HAP-1 (cell line): ENCODE measurements at regions not wholly inside any gene's neighbourhood (a gene's known extent, or its start where the extent isn't known, plus 50 kb on each side); places are given as distances from the start of the nearest gene placed in this dataset.
"Not testable (repeated sequence)": the region's sequence is repeated elsewhere in the genome, so short reads cannot be mapped to it uniquely, and the experiment has no call there.

ENCODE experiments used
- DNase-seq, 2 experiments: peaks; one replicate each; pipeline ENCODE4 v3.0.0-alpha.2; 2016 to 2020; ENCODE audit warnings: low spot score in 2 of 2
- H3K27me3 ChIP-seq: fragments of 250-450 bp; sonication (Bioruptor Pico); 2 replicates; pipeline ENCODE4 v1.5.1; 2020; ENCODE audit warnings: low read depth, mild to moderate bottlenecking, moderate library complexity
- H3K36me3 ChIP-seq: fragments of 250-450 bp; sonication (Bioruptor Pico); replicated peaks from 2 replicates; pipeline ENCODE4 v1.5.1; 2020; ENCODE audit warnings: mild to moderate bottlenecking
- H3K4me1 ChIP-seq: fragments of 250-450 bp; sonication (Bioruptor Pico); 2 replicates; pipeline ENCODE4 v1.5.1; 2020; ENCODE audit warnings: mild to moderate bottlenecking
- H3K4me3 ChIP-seq: fragments of 250-450 bp; sonication (Bioruptor Pico); 2 replicates; pipeline ENCODE4 v1.5.1; 2020; ENCODE audit warnings: mild to moderate bottlenecking, moderate library complexity
- H3K9me3 ChIP-seq: fragments of 250-450 bp; sonication (Bioruptor Pico); 2 replicates; pipeline ENCODE4 v1.5.1; 2020; ENCODE audit warnings: mild to moderate bottlenecking, moderate library complexity
- in situ Hi-C: fragments of 300-500 bp; cut with MboI; formaldehyde crosslinking; loops from 3 replicates; pipeline ENCODE4 v1.14.3; 2020; ENCODE audit warnings: low sequenced_read_pairs, inconsistent platforms, mixed read lengths

DNA sequence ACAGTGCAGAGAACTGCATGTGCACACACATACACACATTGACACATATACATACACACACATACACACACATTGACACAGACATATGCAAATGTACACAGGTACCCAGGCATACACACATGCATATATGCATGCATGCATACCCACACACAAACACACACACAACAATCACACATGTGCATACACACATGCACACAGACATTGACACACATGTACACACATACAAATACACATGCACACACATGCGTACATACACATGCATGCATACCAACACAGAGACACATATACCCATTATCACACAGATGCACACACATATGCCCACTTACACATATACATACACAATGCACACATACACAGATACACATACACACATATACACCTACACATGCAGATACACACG is 299.6 kb upstream of the ADCY2 start:
- in situ Hi-C loops = no loop called here
- no peaks in the 10 kb centered on the region for H3K9me3 ChIP-seq
- H3K4me1 ChIP-seq = no peaks in the 10 kb centered on the region
- no peaks in the 10 kb centered on the region for H3K36me3 ChIP-seq
- DNase-seq = no peak
- H3K27me3 ChIP-seq = no peaks in the 10 kb centered on the region
- H3K4me3 ChIP-seq = no peak overlapping the region

DNA sequence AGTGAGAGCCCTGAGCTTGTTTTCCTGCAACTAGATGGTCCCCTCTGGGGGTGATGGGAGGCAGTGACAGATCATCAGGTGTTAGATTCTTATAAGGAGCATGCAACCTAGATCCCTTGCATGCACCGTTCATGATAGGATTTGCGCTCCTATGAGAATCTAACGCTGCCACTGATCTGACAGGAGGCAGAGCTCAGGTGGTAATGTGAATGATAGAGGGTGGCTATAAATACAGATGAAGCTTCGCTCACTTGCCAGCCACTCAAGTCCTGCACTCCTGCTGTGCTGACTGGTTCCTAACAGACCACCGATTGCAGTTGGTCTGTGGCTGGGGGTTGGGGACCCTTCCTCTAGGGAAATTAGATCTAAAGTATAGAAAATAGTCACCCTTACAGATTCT is 290.6 kb upstream of the ADCY2 start:
- Histone ChIP-seq H3K4me3 (no peak overlapping the region), H3K27me3 (no peaks in the 10 kb centered on the region), H3K36me3 (no peaks in the 10 kb centered on the region), H3K4me1 (no peaks in the 10 kb centered on the region), H3K9me3 (no peaks in the 10 kb centered on the region)
- in situ Hi-C loops = no loop called here
- no peak for DNase-seq

DNA sequence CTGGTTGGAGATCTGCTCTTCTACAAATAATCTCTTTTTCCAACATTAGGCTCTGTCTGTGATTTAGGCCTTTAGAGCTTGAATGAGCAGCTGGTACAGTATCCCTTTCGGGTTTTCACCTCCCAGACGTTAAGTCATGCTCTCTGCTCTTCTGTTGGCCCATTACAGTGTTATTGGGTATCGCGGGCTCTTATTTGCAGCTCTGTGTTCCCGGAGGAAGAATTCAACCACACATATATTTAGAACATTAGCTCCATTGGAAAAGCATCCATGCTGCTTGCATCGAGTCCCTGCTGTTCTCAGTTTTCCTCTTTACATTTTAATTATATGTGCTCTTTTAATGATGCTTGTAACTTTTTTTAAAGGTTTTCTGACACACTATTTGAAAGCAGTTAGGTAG is 278.0 kb upstream of the ADCY2 start:
- H3K4me1 ChIP-seq = no peaks in the 10 kb centered on the region
- DNase-seq = no peak
- no peaks in the 10 kb centered on the region for H3K9me3 ChIP-seq
- no peak overlapping the region for H3K4me3 ChIP-seq
- no peaks in the 10 kb centered on the region for H3K27me3 ChIP-seq
- in situ Hi-C loops = no loop called here
- no peaks in the 10 kb centered on the region for H3K36me3 ChIP-seq

DNA sequence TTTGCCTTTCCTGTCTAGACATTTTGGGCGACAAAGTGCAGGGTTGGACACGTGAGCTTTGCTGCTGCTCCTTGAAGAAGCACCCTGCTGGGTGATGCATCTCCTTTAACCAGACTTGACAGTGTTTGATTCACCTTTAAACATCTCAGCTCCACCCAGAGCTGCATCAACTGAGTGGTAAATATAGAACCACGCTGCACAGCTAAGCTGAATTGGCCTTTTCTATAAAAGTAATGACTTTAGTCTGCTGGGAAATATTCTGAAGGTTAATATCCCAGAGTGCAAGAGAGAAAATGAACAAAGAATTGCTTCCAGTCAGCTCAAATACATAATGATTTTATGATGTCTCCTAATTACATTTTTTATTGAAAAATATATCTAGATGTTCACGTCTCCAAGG is 264.3 kb upstream of the ADCY2 start:
- Histone ChIP-seq H3K9me3 (no peaks in the 10 kb centered on the region), H3K36me3 (no peaks in the 10 kb centered on the region), H3K4me3 (no peak overlapping the region), H3K27me3 (no peaks in the 10 kb centered on the region), H3K4me1 (no peaks in the 10 kb centered on the region)
- in situ Hi-C loops = no loop called here
- no peak for DNase-seq

DNA sequence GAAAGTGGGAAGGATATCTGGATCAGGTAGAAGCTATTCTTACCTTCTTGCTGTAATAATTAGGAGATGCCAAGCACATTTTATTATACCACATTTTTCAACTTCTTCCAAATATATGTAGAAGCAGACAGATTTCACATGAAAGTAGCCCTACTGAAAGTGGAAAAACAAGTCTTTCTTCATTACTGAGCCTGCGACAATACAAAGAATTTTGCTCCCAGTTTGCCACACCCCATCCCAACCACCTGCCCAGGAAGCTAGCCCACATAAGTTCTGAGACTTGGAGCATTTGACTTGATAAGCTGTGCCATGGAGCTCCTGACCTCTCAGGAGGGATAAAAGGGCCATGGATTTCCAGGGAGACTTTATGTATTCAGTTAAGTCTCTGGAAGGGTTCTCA is 249.1 kb upstream of the ADCY2 start:
- Histone ChIP-seq H3K36me3 (no peaks in the 10 kb centered on the region), H3K27me3 (no peaks in the 10 kb centered on the region), H3K9me3 (no peaks in the 10 kb centered on the region), H3K4me1 (no peaks in the 10 kb centered on the region), H3K4me3 (no peak overlapping the region)
- in situ Hi-C loops = no loop called here
- DNase-seq = no peak

DNA sequence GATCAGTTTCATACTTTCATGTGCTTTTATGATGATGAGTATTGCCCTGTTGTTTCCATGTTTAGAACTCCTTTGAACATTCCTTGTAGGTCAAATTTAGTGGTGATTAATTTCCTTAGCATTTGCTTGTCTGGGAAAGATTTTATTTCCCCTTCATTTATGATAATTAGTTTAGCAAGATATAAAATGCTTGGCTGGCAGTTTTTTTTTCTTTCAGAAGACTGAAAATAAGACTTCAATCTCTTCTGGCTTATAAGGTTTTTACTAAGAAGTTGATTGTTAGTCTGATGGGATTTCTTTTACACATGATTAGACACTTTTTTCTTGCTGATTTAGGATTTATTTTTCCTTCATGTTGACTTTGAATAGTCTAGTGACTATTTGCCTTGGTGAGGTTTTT is 238.9 kb upstream of the ADCY2 start:
- no peaks in the 10 kb centered on the region for H3K36me3 ChIP-seq
- H3K27me3 ChIP-seq = no peaks in the 10 kb centered on the region
- H3K4me1 ChIP-seq = no peaks in the 10 kb centered on the region
- in situ Hi-C loops = no loop called here
- H3K4me3 ChIP-seq = no peak overlapping the region
- H3K9me3 ChIP-seq = no peaks in the 10 kb centered on the region
- DNase-seq = no peak

DNA sequence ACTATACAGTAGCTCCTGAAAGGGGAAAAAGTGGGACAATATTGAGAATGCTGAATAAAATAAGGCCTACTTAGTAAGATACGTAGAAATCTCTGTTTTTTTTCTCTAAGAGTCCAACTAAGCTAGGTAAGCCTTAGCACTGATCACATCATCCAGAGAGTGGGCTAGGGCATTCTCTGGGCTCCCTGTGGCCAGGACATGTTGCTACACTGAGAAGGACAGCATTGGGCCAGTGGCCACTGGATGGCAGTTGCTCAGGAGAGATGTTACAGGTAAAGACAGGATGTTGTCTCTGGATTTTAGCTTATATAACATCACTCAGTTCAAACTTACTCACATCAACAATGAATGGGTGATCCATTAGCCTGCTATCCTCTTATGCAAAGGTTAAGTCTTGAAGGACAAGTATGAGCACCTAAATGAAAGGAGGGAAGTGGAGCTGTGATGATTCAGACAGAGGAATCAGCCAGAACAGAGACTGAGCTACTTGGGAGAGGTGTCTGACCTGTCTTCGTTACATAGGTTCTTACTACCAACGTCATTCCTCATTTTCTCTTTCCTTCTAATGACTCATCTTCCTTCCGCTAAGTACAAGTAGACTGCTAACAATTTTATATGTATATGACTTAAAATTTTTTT is 226.6 kb upstream of the ADCY2 start:
- DNase-seq = no peak
- H3K9me3 ChIP-seq = no peaks in the 10 kb centered on the region
- H3K27me3 ChIP-seq = no peaks in the 10 kb centered on the region
- H3K4me1 ChIP-seq = no peaks in the 10 kb centered on the region
- in situ Hi-C loops = no loop called here
- H3K4me3 ChIP-seq = no peak overlapping the region
- H3K36me3 ChIP-seq = no peaks in the 10 kb centered on the region

DNA sequence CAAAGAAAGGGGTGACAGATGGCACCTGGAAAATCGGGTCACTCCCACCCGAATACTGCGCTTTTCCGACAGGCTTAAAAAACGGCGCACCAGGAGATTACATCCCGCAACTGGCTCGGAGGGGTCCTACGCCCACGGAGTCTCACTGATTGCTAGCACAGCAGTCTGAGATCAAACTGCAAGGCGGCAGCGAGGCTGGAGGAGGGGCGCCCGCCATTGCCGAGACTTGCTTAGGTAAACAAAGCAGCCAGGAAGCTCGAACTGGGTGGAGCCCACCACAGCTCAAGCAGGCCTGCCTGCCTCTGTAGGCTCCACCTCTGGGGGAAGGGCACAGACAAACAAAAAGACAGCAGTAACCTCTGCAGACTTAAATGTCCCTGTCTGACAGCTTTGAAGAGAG is 225.2 kb upstream of the ADCY2 start:
- H3K4me1 ChIP-seq, H3K27me3 ChIP-seq, DNase-seq, H3K4me3 ChIP-seq, H3K36me3 ChIP-seq, H3K9me3 ChIP-seq, in situ Hi-C loops: not testable (repeated sequence)

DNA sequence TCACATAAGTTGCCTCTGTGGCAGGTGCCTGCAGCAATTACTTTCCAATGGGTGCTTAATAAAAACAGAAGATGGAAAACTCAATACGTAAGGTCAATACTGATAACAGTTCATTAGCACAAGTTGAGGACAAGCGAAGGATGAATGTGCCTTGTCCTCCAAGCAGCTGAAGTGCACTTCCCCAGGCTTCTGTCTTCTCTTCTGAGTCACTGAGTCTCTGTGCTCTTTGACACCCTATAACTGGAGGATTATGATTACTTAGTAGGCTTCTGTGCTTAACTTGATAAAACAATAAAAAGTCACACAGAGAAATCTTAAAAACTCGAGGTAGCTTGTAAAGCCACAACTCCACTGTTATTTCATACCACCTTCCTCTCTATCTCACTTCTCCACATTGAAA is 216.6 kb upstream of the ADCY2 start:
- Histone ChIP-seq H3K4me1 (no peaks in the 10 kb centered on the region), H3K36me3 (no peaks in the 10 kb centered on the region), H3K9me3 (peaks cover 5% of the 10 kb centered on the region; the same call in 1 of the 2 replicates), H3K4me3 (no peak overlapping the region), H3K27me3 (no peaks in the 10 kb centered on the region)
- DNase-seq = no peak
- in situ Hi-C loops = no loop called here

DNA sequence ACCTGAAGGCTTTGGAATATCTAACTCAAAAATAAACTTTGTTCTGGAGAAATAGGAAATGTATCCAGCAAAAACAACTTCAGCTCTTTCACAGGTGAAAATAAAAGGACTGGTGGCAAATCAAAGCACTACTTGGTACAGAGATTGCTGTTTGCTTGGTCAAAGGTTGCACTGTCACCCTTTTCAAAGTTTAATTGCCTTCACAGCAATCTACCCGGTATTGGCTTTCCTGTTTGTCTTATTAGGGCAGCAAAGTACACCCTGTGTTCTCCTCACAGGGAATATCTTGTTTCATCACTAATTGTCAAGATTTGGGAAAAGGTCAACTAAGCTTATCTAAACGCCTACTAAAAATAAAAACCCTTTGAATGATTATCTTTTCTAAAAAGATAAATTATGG is 214.1 kb upstream of the ADCY2 start:
- no peaks in the 10 kb centered on the region for H3K4me1 ChIP-seq
- H3K27me3 ChIP-seq = no peaks in the 10 kb centered on the region
- H3K4me3 ChIP-seq = no peak overlapping the region
- H3K9me3 ChIP-seq = peaks cover 5% of the 10 kb centered on the region; the same call in 1 of the 2 replicates
- in situ Hi-C loops = no loop called here
- DNase-seq = no peak
- H3K36me3 ChIP-seq = no peaks in the 10 kb centered on the region

DNA sequence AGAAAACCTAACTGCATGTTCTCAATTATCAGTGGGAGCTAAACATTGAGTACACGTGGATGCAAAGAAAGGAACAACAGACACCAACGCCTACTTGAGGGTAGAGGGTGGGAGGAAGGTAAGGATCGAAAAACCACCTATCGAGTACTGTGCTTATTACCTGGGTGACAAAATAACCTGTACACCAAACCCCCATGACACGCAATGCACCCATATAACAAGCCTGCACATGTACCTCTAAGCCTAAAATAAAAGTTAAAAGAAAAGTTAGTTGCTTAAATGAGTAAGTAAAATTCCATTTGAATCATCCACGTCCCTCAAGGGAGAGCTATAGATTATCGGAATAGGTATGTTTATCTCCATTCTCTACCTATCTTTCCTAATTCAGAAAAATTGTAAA is 210.2 kb upstream of the ADCY2 start:
- DNase-seq = no peak
- no peaks in the 10 kb centered on the region for H3K27me3 ChIP-seq
- H3K4me1 ChIP-seq = no peaks in the 10 kb centered on the region
- in situ Hi-C loops = no loop called here
- no peaks in the 10 kb centered on the region for H3K36me3 ChIP-seq
- peaks cover 5% of the 10 kb centered on the region; the same call in 1 of the 2 replicates for H3K9me3 ChIP-seq
- no peak overlapping the region for H3K4me3 ChIP-seq

DNA sequence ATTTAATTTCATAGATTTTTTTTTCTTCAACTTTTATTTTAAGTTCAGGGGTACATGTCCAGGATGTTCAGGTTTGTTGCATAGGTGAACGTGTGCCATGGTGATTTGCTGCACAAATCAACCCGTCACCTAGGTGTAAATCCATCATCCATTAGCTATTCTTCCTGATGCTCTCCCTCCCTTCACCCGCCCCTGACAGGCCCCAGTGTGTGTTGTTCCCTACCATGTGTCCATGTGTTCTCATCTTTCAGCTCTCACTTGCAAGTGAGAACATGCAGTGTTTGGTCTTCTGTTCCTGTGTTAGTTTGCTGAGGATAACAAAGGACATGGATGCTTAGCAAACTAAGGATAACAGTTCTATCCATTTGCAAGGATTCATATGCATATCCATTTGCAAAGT is 209.1 kb upstream of the ADCY2 start:
- no peak for DNase-seq
- H3K4me3 ChIP-seq = no peak overlapping the region
- peaks cover 5% of the 10 kb centered on the region; the same call in 1 of the 2 replicates for H3K9me3 ChIP-seq
- H3K27me3 ChIP-seq = no peaks in the 10 kb centered on the region
- no peaks in the 10 kb centered on the region for H3K4me1 ChIP-seq
- no peaks in the 10 kb centered on the region for H3K36me3 ChIP-seq
- in situ Hi-C loops = no loop called here

DNA sequence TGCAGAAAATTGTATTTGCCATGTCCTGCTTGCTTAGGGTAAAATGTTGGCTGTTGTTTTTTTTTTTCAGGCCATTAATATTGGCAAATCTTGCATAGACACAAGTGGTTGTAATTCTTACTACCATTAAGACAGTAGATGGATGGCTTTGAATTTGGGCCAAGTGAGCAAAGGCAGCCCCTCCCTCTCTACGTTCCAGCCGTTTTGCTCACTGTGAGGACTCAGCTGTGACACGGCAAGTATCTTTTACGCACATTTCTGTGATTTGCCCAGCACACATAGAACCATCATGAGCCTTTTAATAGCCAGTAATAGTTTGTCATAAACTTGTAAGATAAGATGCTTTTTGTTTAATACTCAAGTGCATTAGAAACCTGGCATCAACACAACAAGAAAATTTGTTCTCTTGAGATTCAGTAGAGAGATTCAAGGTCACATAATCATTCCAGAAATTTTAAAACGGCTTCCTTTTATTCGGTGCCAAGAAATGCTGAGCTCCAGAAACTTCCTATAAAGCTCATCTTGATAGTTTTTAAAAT is 205.2 kb upstream of the ADCY2 start:
- in situ Hi-C loops = no loop called here
- no peaks in the 10 kb centered on the region for H3K9me3 ChIP-seq
- H3K36me3 ChIP-seq = no peaks in the 10 kb centered on the region
- H3K4me3 ChIP-seq = no peak overlapping the region
- no peaks in the 10 kb centered on the region for H3K27me3 ChIP-seq
- no peaks in the 10 kb centered on the region for H3K4me1 ChIP-seq
- DNase-seq = no peak

DNA sequence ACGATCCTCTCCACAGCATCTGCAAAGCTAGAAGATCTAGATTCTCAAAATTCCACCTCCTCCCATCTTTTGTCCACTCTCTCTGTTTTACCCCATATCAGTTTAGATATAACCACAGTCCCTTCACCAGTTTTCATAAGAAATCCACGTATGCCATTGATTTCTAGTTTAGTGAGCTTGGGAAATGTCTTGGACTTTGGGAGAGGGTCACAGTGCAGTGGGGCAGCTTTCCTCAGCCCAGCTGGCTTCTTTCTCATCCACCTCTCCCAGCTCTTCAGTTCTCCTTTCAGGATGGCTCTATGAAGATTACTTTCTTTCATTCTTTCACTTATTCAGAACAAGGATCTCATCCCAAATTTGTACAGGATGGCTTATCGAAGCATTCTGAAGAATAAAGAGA is 203.9 kb upstream of the ADCY2 start:
- no peak overlapping the region for H3K4me3 ChIP-seq
- H3K4me1 ChIP-seq = no peaks in the 10 kb centered on the region
- in situ Hi-C loops = no loop called here
- DNase-seq = no peak
- H3K9me3 ChIP-seq = no peaks in the 10 kb centered on the region
- no peaks in the 10 kb centered on the region for H3K36me3 ChIP-seq
- no peaks in the 10 kb centered on the region for H3K27me3 ChIP-seq

DNA sequence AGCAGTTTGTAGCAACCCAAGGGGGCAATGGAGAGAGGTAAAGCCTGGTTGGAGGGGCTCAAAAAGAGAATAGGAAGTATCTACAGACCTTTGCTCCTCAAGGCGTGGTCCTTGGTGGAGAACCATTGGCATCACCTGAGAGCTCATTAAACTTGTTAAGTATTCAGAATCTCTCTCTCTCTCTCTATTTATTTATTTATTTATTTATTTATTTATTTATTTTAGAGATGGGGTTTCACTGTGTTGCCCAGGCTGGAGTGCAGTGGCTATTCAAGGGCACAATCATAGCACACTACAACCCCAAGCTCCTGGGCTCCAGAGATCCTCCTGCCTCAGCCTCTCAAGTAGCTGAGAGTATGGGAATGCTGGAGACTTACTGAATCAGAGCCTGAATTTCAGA is 193.1 kb upstream of the ADCY2 start:
- no peaks in the 10 kb centered on the region for H3K36me3 ChIP-seq
- H3K27me3 ChIP-seq = no peaks in the 10 kb centered on the region
- no peaks in the 10 kb centered on the region; the same call in 1 of the 2 replicates for H3K9me3 ChIP-seq
- no peak for DNase-seq
- no peaks in the 10 kb centered on the region for H3K4me1 ChIP-seq
- no peak overlapping the region for H3K4me3 ChIP-seq
- in situ Hi-C loops = no loop called here
